ENCODE measurements at regions not wholly inside any gene's neighbourhood (a gene's known extent, or its start where the extent isn't known, plus 50 kb on each side); places are given as distances from the start of the nearest gene placed in this dataset.

GRCh38 chr5:145588558-145588957, 246.6 kb downstream of the PRELID2 start:
- H3K9me3 ChIP-seq (ENCODE audit: insufficient read depth, low read length, severe bottlenecking) = no peaks in the 10 kb centered on the region
- TF ChIP-seq, protein P1, sequence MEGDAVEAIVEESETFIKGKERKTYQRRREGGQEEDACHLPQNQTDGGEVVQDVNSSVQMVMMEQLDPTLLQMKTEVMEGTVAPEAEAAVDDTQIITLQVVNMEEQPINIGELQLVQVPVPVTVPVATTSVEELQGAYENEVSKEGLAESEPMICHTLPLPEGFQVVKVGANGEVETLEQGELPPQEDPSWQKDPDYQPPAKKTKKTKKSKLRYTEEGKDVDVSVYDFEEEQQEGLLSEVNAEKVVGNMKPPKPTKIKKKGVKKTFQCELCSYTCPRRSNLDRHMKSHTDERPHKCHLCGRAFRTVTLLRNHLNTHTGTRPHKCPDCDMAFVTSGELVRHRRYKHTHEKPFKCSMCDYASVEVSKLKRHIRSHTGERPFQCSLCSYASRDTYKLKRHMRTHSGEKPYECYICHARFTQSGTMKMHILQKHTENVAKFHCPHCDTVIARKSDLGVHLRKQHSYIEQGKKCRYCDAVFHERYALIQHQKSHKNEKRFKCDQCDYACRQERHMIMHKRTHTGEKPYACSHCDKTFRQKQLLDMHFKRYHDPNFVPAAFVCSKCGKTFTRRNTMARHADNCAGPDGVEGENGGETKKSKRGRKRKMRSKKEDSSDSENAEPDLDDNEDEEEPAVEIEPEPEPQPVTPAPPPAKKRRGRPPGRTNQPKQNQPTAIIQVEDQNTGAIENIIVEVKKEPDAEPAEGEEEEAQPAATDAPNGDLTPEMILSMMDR (IDR thresholded peaks at IDR 0.05; ENCODE audit: borderline replicate concordance, extremely low read depth, low read length, poor library complexity, severe bottlenecking) = no peak
- TF ChIP-seq EZH2 (IDR thresholded peaks at IDR 0.05; ENCODE audit: borderline replicate concordance, low read depth, low read length, severe bottlenecking) = no peak
- no peak overlapping the region for H3K27ac ChIP-seq (ENCODE audit: low read length)
- DNase-seq (no peak), ATAC-seq (ENCODE audit: insufficient read depth, low read depth) (no peak)
- H3K9ac ChIP-seq (ENCODE audit: low read depth, low read length) = no peak overlapping the region
- no peaks in the 10 kb centered on the region for H3K79me2 ChIP-seq (ENCODE audit: insufficient read depth, low read length)
- no peaks in the 10 kb centered on the region for H3K36me3 ChIP-seq (ENCODE audit: insufficient read depth, low read length)
- no peak overlapping the region for H2AFZ ChIP-seq (ENCODE audit: low read depth, low read length)
- no peaks in the 10 kb centered on the region for H4K20me1 ChIP-seq (ENCODE audit: insufficient read depth, low read length)
- H3K4me2 ChIP-seq (ENCODE audit: insufficient read depth, low read length) = no peak overlapping the region
- H3K4me3 ChIP-seq (ENCODE audit: low read depth in 1 of 2, low read length in 2 of 2) = no peak overlapping the region
- no peaks in the 10 kb centered on the region for H3K4me1 ChIP-seq (ENCODE audit: insufficient read depth, low read length)
- no peaks in the 10 kb centered on the region for H3K27me3 ChIP-seq (ENCODE audit: insufficient read depth, low read length, poor library complexity)

DNA sequence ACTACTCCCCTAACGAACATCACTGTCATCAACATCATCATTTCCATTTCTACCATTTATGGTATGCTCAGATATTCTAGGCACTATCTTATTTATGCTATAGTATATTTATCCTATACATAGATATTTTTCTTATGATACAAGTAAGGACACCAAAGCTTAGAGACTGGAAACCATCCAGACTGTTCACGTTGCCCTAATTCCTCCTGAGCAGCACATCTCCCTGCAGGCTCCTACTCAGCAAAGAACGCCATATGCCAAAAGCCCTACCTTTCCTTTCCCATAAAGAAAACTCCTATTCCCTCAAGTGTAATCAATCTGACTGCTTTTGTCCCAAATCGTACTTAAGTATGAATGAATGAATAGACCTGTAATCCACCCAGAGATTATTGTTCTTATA, 247.0 kb downstream of the PRELID2 start:
- Histone ChIP-seq H3K79me2 (ENCODE audit: insufficient read depth, low read length) (no peaks in the 10 kb centered on the region), H3K27me3 (ENCODE audit: insufficient read depth, low read length, poor library complexity) (no peaks in the 10 kb centered on the region), H3K4me2 (ENCODE audit: insufficient read depth, low read length) (no peak overlapping the region), H3K9me3 (ENCODE audit: insufficient read depth, low read length, severe bottlenecking) (no peaks in the 10 kb centered on the region), H3K4me3 (ENCODE audit: low read depth in 1 of 2, low read length in 2 of 2) (no peak overlapping the region), H3K4me1 (ENCODE audit: insufficient read depth, low read length) (no peaks in the 10 kb centered on the region), H3K9ac (ENCODE audit: low read depth, low read length) (no peak overlapping the region), H3K36me3 (ENCODE audit: insufficient read depth, low read length) (no peaks in the 10 kb centered on the region), H2AFZ (ENCODE audit: low read depth, low read length) (no peak overlapping the region), H3K27ac (ENCODE audit: low read length) (no peak overlapping the region), H4K20me1 (ENCODE audit: insufficient read depth, low read length) (no peaks in the 10 kb centered on the region)
- DNase-seq (no peak), ATAC-seq (ENCODE audit: insufficient read depth, low read depth) (no peak)
- TF ChIP-seq EZH2 (IDR thresholded peaks at IDR 0.05; ENCODE audit: borderline replicate concordance, low read depth, low read length, severe bottlenecking) = no peak
- TF ChIP-seq, protein P1 (IDR thresholded peaks at IDR 0.05; ENCODE audit: borderline replicate concordance, extremely low read depth, low read length, poor library complexity, severe bottlenecking) = no peak

DNA sequence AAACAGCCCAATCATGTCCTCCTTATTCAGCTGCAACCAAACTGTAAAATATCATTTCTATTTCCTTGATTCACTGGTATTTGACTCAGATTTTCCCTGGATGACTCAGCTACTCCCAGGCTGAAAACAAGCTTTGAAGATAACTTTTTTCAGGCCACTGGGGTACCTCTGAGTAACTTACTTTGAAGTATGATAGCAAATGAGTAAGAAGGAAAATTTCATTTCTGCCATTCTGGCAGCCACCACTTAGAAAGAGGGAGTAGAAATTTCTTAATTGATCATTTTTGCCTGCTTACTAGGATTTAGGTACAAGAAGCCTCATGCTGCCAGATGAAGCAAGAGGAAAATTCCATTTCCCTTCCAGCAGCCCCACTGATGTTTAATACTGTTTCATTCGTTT, 247.4 kb downstream of the PRELID2 start:
- Histone ChIP-seq H3K4me3 (ENCODE audit: low read depth in 1 of 2, low read length in 2 of 2) (no peak overlapping the region), H3K27ac (ENCODE audit: low read length) (no peak overlapping the region), H3K36me3 (ENCODE audit: insufficient read depth, low read length) (no peaks in the 10 kb centered on the region), H3K4me1 (ENCODE audit: insufficient read depth, low read length) (no peaks in the 10 kb centered on the region), H3K27me3 (ENCODE audit: insufficient read depth, low read length, poor library complexity) (no peaks in the 10 kb centered on the region), H2AFZ (ENCODE audit: low read depth, low read length) (no peak overlapping the region), H4K20me1 (ENCODE audit: insufficient read depth, low read length) (no peaks in the 10 kb centered on the region), H3K9ac (ENCODE audit: low read depth, low read length) (no peak overlapping the region), H3K79me2 (ENCODE audit: insufficient read depth, low read length) (no peaks in the 10 kb centered on the region), H3K9me3 (ENCODE audit: insufficient read depth, low read length, severe bottlenecking) (no peaks in the 10 kb centered on the region), H3K4me2 (ENCODE audit: insufficient read depth, low read length) (no peak overlapping the region)
- DNase-seq (no peak), ATAC-seq (ENCODE audit: insufficient read depth, low read depth) (no peak)
- TF ChIP-seq EZH2 (IDR thresholded peaks at IDR 0.05; ENCODE audit: borderline replicate concordance, low read depth, low read length, severe bottlenecking) = no peak
- TF ChIP-seq, protein P1 (IDR thresholded peaks at IDR 0.05; ENCODE audit: borderline replicate concordance, extremely low read depth, low read length, poor library complexity, severe bottlenecking) = no peak

DNA sequence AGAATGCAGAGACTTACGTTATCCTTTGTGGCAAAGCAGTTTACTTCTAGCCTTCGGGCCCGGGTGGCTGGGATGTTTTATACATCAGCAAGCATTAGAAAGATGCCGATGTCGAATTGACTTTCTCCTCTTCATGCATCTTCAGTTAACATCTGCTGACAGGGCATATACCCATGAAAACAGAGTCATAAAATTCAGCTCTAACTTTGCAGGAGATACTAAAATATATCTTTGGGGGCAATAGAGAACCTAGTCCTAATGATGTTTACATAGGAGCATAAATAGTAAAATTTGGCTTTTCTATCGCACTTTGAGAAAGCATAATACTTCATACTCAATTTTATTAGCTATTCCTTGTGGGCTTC, 247.9 kb downstream of the PRELID2 start:
- no peaks in the 10 kb centered on the region for H3K79me2 ChIP-seq (ENCODE audit: insufficient read depth, low read length)
- H3K4me2 ChIP-seq (ENCODE audit: insufficient read depth, low read length) = no peak overlapping the region
- no peak overlapping the region for H3K4me3 ChIP-seq (ENCODE audit: low read depth in 1 of 2, low read length in 2 of 2)
- no peaks in the 10 kb centered on the region for H3K4me1 ChIP-seq (ENCODE audit: insufficient read depth, low read length)
- TF ChIP-seq, protein P1 (IDR thresholded peaks at IDR 0.05; ENCODE audit: borderline replicate concordance, extremely low read depth, low read length, poor library complexity, severe bottlenecking) = no peak
- no peak for TF ChIP-seq EZH2 (IDR thresholded peaks at IDR 0.05; ENCODE audit: borderline replicate concordance, low read depth, low read length, severe bottlenecking)
- H2AFZ ChIP-seq (ENCODE audit: low read depth, low read length) = no peak overlapping the region
- ATAC-seq (ENCODE audit: insufficient read depth, low read depth) = no peak
- DNase-seq = no peak
- H3K36me3 ChIP-seq (ENCODE audit: insufficient read depth, low read length) = no peaks in the 10 kb centered on the region
- H3K9ac ChIP-seq (ENCODE audit: low read depth, low read length) = no peak overlapping the region
- no peaks in the 10 kb centered on the region for H4K20me1 ChIP-seq (ENCODE audit: insufficient read depth, low read length)
- H3K27ac ChIP-seq (ENCODE audit: low read length) = no peak overlapping the region
- no peaks in the 10 kb centered on the region for H3K27me3 ChIP-seq (ENCODE audit: insufficient read depth, low read length, poor library complexity)
- no peaks in the 10 kb centered on the region for H3K9me3 ChIP-seq (ENCODE audit: insufficient read depth, low read length, severe bottlenecking)
